Neuronal stem cell (in vitro differentiated cells): ENCODE measurements at regions not wholly inside any gene's neighbourhood (a gene's known extent, or its start where the extent isn't known, plus 50 kb on each side); places are given as distances from the start of the nearest gene placed in this dataset.

Experiments
- DNase-seq: peaks from one replicate; pipeline ENCODE4 v3.0.0-alpha.2; 2013; ENCODE audit warnings: low spot score
- H2AFZ ChIP-seq: one replicate; pipeline ENCODE4 v1.6.1; 2013; ENCODE audit warnings: mild to moderate bottlenecking, low read length, inconsistent platforms
- H2AK5ac ChIP-seq: 2 replicates; pipeline ENCODE4 v1.6.1; 2013; ENCODE audit warnings: low read depth, mild to moderate bottlenecking, inconsistent platforms, low read length, moderate library complexity, mixed read lengths
- H2BK120ac ChIP-seq: 2 replicates; pipeline ENCODE4 v1.6.1; 2013; ENCODE audit warnings: low read depth, mild to moderate bottlenecking, inconsistent platforms, low read length, moderate library complexity, mixed read lengths
- H2BK12ac ChIP-seq: one replicate; pipeline ENCODE4 v1.6.1; 2013; ENCODE audit warnings: low read length, inconsistent platforms
- H2BK15ac ChIP-seq: 2 replicates; pipeline ENCODE4 v1.6.1; 2013; ENCODE audit warnings: mild to moderate bottlenecking, low read length, inconsistent platforms, mixed read lengths
- H2BK5ac ChIP-seq: one replicate; pipeline ENCODE4 v1.6.1; 2013; ENCODE audit warnings: inconsistent platforms, mild to moderate bottlenecking, low read length, moderate library complexity
- H3K14ac ChIP-seq: one replicate; pipeline ENCODE4 v1.6.1; 2013; ENCODE audit warnings: low read length, inconsistent platforms
- H3K18ac ChIP-seq: 2 replicates; pipeline ENCODE4 v1.6.1; 2013; ENCODE audit warnings: low read length, inconsistent platforms
- H3K23ac ChIP-seq: 2 replicates; pipeline ENCODE4 v1.6.1; 2013; ENCODE audit warnings: low read depth, mild to moderate bottlenecking, mixed read lengths, low read length, inconsistent platforms; ENCODE audit not compliant: poor library complexity
- H3K27ac ChIP-seq: replicated peaks from 3 replicates; pipeline ENCODE4 v1.5.1; 2013; ENCODE audit warnings: low read length, inconsistent platforms
- H3K27me3 ChIP-seq, 3 experiments: 2 replicates each; pipeline ENCODE4 v1.6.1; 2013; ENCODE audit warnings: low read length in 3 of 3, mild to moderate bottlenecking in 2 of 3, inconsistent platforms in 1 of 3, low read depth in 1 of 3, mixed read lengths in 1 of 3, moderate library complexity in 1 of 3; ENCODE audit not compliant: control insufficient read depth in 3 of 3, insufficient read depth in 3 of 3
- H3K36me3 ChIP-seq, 2 donors: replicated peaks in 1 of 2; 2 replicates each; pipeline ENCODE4 v1.6.1; 2013; ENCODE audit warnings: low read length in 2 of 2; ENCODE audit not compliant: control insufficient read depth in 2 of 2, insufficient read depth in 2 of 2
- H3K4ac ChIP-seq: 2 replicates; pipeline ENCODE4 v1.6.1; 2013; ENCODE audit warnings: inconsistent platforms, mild to moderate bottlenecking, low read length, moderate library complexity
- H3K4me1 ChIP-seq, 2 donors: 1 replicate in 1 of 2; 2 replicates in 1 of 2; pipeline ENCODE4 v1.6.1; 2013; ENCODE audit warnings: low read length in 2 of 2, low read depth in 1 of 2; ENCODE audit not compliant: control insufficient read depth in 2 of 2, insufficient read depth in 1 of 2
- H3K4me2 ChIP-seq: one replicate; pipeline ENCODE4 v1.6.1; 2013; ENCODE audit warnings: mild to moderate bottlenecking, low read length, inconsistent platforms; ENCODE audit not compliant: insufficient read depth, poor library complexity, severe bottlenecking
- H3K4me3 ChIP-seq, 2 donors: 2 replicates each; pipeline ENCODE4 v1.5.1; 2013; ENCODE audit warnings: low read length in 2 of 2, mild to moderate bottlenecking in 2 of 2, inconsistent platforms in 1 of 2, moderate library complexity in 1 of 2
- H3K79me1 ChIP-seq: one replicate; pipeline ENCODE4 v1.6.1; 2013; ENCODE audit warnings: low read depth, mild to moderate bottlenecking, inconsistent platforms, low read length, moderate library complexity
- H3K9ac ChIP-seq: one replicate; pipeline ENCODE4 v1.6.1; 2013; ENCODE audit warnings: mild to moderate bottlenecking, low read depth, low read length, inconsistent platforms; ENCODE audit not compliant: poor library complexity
- H3K9me3 ChIP-seq, 2 donors: replicated peaks in 1 of 2; 2 replicates each; pipeline versions ENCODE3 to v1.6.1; 2013; ENCODE audit warnings: low read length in 2 of 2, mild to moderate bottlenecking in 2 of 2, inconsistent platforms in 1 of 2, low read depth in 1 of 2, mixed read lengths in 1 of 2, moderate library complexity in 1 of 2; ENCODE audit not compliant: control insufficient read depth in 2 of 2, insufficient read depth in 1 of 2
- H4K8ac ChIP-seq: one replicate; pipeline ENCODE4 v1.6.1; 2013; ENCODE audit warnings: low read depth, mild to moderate bottlenecking, inconsistent platforms, low read length, moderate library complexity
- H4K91ac ChIP-seq: one replicate; pipeline ENCODE4 v1.6.1; 2013; ENCODE audit warnings: low read length, low read depth, mild to moderate bottlenecking, inconsistent platforms; ENCODE audit not compliant: poor library complexity
- WGBS, 2 donors: extraction: QIAGEN DNeasy Blood & Tissue Kit; methylation state at CpG; one replicate each; pipeline ENCODE4 v1.1.7; 2013; ENCODE audit warnings: missing lambda C conversion rate in 2 of 2, mixed read lengths in 1 of 2; ENCODE audit not compliant: insufficient read length in 2 of 2, insufficient replicate concordance in 1 of 2; ENCODE audit errors: extremely low coverage in 2 of 2; 5-methylcytosine and 5-hydroxymethylcytosine counted together

- Histone ChIP-seq H3K27ac (no peak overlapping the region), H3K27me3 (no peaks in the 10 kb centered on the region), H3K23ac (no peak overlapping the region), H2BK15ac (no peak overlapping the region), H3K79me1 (no peaks in the 10 kb centered on the region), H2BK12ac (no peak overlapping the region), H2AFZ (no peak overlapping the region), H2BK5ac (no peak overlapping the region), H3K4me1 (no peaks in the 10 kb centered on the region), H3K9me3 (peaks cover 2 to 5% of the 10 kb centered on the region in 2 donors), H3K9ac (no peak overlapping the region), H4K8ac (no peak overlapping the region), H4K91ac (no peak overlapping the region), H3K18ac (no peak overlapping the region), H2AK5ac (no peak overlapping the region), H2BK120ac (no peak overlapping the region), H3K4me2 (no peak overlapping the region), H3K4ac (no peak overlapping the region), H3K4me3 (no peak overlapping the region), H3K36me3 (no peaks in the 10 kb centered on the region), H3K14ac (no peak overlapping the region)
- no peak for DNase-seq
- WGBS, 2 donors, result no CpG with 5 or more reads among the region's 3 CpGs
Measured at GRCh38 chr12:42903736-42904135, 314.2 kb upstream of the PRICKLE1 start.

- no peak overlapping the region for H2BK120ac ChIP-seq
- H3K36me3 ChIP-seq, result no peaks in the 10 kb centered on the region
- H3K9ac ChIP-seq, result no peak overlapping the region
- H3K18ac ChIP-seq, result no peak overlapping the region
- H3K9me3 ChIP-seq, result peaks cover 2% of the 10 kb centered on the region in 2 donors
- H3K4me1 ChIP-seq, result no peaks in the 10 kb centered on the region
- H2BK5ac ChIP-seq, result no peak overlapping the region
- no peak overlapping the region for H2AFZ ChIP-seq
- no peak overlapping the region for H3K14ac ChIP-seq
- H3K27ac ChIP-seq, result no peak overlapping the region
- no peak overlapping the region for H3K4me3 ChIP-seq
- H3K79me1 ChIP-seq, result no peaks in the 10 kb centered on the region
- no peak overlapping the region for H4K8ac ChIP-seq
- H3K27me3 ChIP-seq, result no peaks in the 10 kb centered on the region
- H2BK15ac ChIP-seq, result no peak overlapping the region
- H4K91ac ChIP-seq, result no peak overlapping the region
- WGBS, 2 donors, result no CpG with 5 or more reads among the region's 2 CpGs
- DNase-seq, result no peak
- no peak overlapping the region for H3K23ac ChIP-seq
- H2AK5ac ChIP-seq, result no peak overlapping the region
- H2BK12ac ChIP-seq, result no peak overlapping the region
- H3K4me2 ChIP-seq, result no peak overlapping the region
- H3K4ac ChIP-seq, result no peak overlapping the region
Measured at GRCh38 chr12:42902001-42902400, 312.5 kb upstream of the PRICKLE1 start.

GRCh38 chr12:42893803-42894202, 304.3 kb upstream of the PRICKLE1 start:
- WGBS, 2 donors, result no CpG with 5 or more reads among the region's 2 CpGs

DNA sequence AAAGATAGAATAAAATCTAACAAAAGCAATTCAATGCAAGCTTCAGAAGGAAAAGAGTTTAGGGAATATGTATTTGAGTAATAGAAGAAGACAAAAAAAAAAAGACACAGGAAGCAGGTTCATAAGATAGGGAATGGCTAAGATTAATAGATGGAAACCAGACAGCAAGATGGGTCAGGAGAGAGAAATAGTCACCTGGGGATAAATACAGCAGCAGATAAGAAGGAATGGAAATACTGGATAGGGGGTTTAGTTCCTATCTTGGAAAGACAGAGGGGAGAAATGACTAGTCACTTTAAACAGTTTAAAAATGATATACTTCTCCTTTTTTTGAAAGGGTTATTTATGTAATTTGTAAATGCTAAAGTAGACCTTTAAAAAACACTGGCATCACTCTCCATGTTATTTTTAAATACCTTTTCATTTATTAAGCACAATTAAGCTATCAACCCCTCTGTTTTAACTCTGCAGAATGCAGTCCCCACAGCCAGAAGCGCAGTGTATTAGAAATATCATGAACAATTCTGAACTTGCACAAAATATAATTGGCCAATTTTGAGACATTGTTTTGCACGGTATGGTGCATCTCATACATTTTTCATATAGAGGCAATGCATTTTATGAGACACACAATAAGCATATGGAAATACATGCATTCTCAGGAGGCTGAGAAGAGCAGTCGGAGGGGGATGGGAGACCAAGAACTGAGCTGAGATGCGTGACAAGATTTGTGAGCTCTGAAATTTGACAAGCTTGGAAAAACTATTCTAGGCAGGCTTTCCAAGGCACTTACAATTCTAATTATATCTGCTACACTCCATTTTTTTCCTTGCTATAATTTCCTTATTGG, 303.4 kb upstream of the PRICKLE1 start:
- H2BK120ac ChIP-seq, result no peak overlapping the region
- H2BK5ac ChIP-seq, result no peak overlapping the region

More at GRCh38 chr12:42893803-42894202, 304.3 kb upstream of the PRICKLE1 start:
- no peak overlapping the region for H2BK12ac ChIP-seq
- H3K9me3 ChIP-seq, result no peaks in the 10 kb centered on the region
- H4K91ac ChIP-seq, result no peak overlapping the region
- H3K4me1 ChIP-seq, result peaks cover 0 to 12% of the 10 kb centered on the region in 2 donors
- no peak overlapping the region for H3K4me3 ChIP-seq
- no peak overlapping the region for H3K4me2 ChIP-seq
- H2BK5ac ChIP-seq, result no peak overlapping the region
- H2BK15ac ChIP-seq, result no peak overlapping the region
- no peaks in the 10 kb centered on the region for H3K79me1 ChIP-seq
- H3K23ac ChIP-seq, result no peak overlapping the region
- H3K9ac ChIP-seq, result no peak overlapping the region
- no peak overlapping the region for H2BK120ac ChIP-seq
- H3K27me3 ChIP-seq, result no peaks in the 10 kb centered on the region
- H2AK5ac ChIP-seq, result no peak overlapping the region
- H3K36me3 ChIP-seq, result no peaks in the 10 kb centered on the region
- peak overlapping the region; percentile 39 for H2AFZ ChIP-seq
- no peak overlapping the region for H3K27ac ChIP-seq
- no peak overlapping the region for H3K14ac ChIP-seq
- H3K4ac ChIP-seq, result no peak overlapping the region
- DNase-seq, result no peak
- H3K18ac ChIP-seq, result no peak overlapping the region
- no peak overlapping the region for H4K8ac ChIP-seq

More for the DNA sequence above, 303.4 kb upstream of the PRICKLE1 start:
- Histone ChIP-seq H3K18ac (no peak overlapping the region), H2AK5ac (no peak overlapping the region), H3K27me3 (no peaks in the 10 kb centered on the region), H3K9me3 (no peaks in the 10 kb centered on the region), H3K9ac (no peak overlapping the region), H3K14ac (no peak overlapping the region), H2BK12ac (no peak overlapping the region), H2AFZ (no peak overlapping the region), H2BK15ac (no peak overlapping the region), H3K4me1 (peaks cover 0 to 12% of the 10 kb centered on the region in 2 donors), H3K36me3 (no peaks in the 10 kb centered on the region), H3K79me1 (no peaks in the 10 kb centered on the region), H4K91ac (no peak overlapping the region), H3K23ac (no peak overlapping the region), H4K8ac (no peak overlapping the region), H3K27ac (no peak overlapping the region), H3K4me2 (no peak overlapping the region), H3K4ac (no peak overlapping the region), H3K4me3 (no peak overlapping the region)
- DNase-seq, result no peak
- WGBS, 2 donors, result no CpG with 5 or more reads among the region's 4 CpGs
